NCI-H526 treated with DMSO at 0.1 percent for 48 hours (cell line): ENCODE measurements at regions not wholly inside any gene's neighbourhood (a gene's known extent, or its start where the extent isn't known, plus 50 kb on each side); places are given as distances from the start of the nearest gene placed in this dataset.

Experiments
- DNase-seq: peaks from one replicate; lab custom pipeline; 2025; lab: John Stamatoyannopoulos, UW

DNA sequence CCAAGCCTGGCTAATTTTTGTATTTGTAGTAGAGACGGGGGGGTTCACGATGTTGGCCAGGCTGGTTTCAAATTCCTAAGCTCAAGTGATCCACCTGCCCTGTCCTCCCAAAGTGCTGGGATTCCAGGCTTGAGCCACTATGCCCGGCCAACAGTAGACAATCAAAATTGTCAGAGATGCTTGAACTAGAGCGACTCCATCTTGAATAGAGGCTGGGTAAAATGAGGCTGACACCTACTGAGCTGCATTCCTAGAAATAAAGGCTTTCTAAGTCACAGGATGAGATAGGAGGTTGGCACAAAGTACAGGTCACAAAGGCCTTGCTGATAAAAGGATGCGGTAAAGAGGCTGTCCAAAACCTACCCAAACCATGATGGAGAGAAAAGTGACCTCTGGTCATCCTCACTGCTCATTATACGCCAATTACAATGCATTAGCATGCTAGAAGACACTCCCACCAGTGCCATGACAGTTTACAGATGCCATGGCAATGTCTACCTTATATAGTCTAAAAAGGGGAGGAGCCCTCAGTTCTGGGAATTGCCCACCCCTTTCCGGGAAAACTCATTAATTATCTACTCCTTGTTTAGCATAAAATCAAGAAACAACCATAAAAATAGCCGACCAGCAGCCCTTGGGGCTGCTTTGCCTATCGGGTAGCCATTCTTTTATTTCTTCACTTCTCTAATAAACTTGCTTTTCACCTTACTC, 134.5 kb downstream of the BAMBI start:
- no peak for DNase-seq

DNA sequence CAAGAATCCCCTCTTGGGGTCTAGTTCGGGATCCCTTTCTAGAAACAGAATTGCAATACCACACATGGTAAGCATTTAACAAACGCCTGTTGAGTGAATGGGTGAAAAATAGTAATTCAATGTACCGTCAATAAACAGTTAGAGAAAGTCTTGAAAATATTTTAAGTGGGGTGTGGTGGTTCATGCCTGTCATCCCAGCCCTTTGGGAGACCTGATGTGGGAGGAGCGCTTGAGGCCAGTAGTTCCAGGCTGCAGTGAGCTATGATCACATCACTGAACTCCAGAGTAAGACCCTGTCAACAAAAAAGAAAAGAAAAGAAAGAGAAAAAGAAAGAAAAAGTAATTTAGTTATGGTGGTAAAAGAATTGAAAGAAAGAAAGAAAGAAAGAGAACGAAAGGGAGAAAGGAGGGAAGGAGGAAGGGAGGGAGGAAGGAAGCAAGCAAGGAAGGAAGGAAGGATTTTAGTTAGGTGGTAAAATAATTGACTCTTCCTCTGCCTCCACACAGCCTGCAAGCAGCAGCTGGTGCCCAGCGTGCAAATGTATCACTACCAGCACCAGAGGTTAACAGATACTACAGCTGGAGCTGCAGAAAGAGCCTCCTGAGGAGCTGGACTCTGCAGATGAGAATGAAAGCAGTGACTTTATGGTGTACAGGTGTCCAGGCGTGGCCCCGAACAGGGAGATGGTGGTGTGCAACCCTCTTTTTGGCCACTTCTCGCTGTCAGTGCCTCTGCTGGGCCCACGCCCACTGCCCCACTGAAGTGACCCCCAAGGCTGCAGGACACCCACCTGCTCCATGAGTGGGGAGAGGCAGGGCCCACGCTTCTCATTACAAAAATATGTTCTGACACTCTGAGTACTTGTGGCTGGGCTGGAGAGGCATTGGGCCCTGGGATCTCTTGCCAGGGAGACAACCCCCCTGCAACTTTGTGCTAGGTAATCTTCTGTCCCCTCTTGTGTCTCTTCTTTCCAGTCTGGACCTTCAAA, 135.4 kb downstream of the BAMBI start:
- DNase-seq: no peak

DNA sequence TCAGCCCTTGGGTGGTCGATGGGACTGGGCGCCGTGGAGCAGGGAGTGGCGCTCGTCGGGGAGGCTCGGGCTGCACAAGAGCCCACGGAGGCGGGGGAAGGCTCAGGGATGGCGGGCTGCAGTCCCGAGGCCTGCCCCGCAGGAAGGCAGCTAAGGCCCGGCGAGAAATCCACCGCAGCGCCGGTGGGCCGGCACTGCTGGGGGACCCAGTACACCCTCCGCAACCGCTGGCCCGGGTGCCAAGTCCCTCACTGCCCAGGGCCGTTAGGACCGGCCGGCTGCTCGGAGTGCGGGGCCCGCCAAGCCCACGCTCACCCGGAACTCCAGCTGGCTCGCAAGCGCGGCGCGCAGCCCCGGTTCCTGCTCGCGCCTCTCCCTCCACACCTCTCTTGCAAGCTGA, 138.4 kb downstream of the BAMBI start:
- DNase-seq: no peak

DNA sequence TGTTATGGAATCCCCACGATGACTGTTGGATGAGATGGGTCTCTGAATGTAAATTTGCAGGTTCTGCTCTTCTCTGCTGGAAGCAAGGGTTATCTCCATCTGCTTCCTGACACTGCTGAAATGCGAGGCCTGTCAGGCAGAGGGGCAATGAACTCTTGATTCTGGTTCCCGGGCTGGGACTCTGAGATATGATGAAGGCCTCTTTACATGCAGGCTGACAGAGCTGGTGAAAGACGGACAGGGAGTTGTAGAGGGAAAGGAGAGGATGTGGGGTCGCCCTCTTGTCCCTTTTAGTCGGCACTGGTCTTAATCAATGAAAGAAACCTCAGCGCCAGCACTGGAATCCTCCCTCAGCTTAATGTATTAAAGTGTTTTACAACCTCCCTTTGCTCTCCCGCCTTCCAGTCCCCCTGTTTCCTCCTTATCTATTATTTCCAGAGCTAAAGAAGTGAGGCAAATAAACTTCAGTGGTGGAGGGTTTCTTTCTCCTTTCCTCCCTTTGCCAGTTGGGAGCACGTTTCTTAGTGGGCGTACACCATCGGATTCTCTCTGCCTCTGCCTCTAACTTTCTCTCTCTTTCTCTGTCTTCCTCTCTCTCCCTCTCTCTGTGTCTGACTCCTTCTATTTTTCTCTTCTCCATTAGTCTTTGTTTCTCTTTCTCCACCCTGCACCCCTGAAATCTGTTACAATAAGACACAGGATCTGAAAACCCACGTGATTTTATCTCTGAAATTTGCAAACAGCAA, 145.6 kb downstream of the BAMBI start:
- DNase-seq: no peak

DNA sequence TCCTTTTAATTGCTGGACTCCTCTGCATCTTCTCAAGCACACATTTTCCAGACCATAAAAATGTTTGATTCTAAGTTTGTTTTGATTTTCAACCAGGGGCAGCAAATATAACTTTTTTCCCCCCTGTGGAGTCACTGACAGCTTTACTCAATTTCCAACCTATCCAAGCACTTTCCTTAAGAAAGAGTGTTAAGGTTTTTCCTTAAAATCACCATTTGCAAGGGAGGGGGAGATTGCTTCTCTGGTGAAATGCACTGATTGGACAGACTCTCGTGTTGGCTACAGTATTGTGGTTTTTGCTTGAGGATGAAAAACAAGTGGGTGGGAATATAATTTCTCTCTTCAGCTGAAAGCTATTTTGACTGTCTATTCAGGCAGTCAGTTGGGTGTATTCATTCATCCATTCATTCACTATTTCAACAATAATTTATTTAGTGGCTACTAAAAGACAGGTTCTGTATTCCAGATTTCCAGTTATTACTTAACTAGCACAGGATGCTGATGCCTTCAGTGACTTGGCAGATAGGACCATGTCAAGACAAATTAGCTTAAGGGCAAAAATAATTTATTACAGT, 146.3 kb downstream of the BAMBI start:
- no peak for DNase-seq

DNA sequence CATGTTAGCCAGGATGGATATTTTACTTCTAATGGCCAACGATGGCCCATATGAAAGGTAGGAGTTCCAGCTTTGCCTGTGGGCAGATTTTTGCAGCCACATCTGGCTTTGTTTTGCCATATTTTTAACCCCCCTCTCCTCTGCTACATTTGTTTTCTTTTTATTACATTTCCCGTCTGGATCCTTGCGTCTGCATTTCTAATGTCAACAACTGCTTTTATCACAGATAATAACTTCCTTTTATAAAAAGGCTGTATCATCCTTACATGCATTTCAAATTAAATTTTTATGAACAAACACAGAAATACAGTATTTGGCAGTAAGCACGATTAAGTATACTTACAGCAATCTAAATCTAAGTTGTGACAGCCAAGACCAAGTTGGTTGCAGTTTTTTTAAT, 156.0 kb downstream of the BAMBI start:
- DNase-seq: no peak

DNA sequence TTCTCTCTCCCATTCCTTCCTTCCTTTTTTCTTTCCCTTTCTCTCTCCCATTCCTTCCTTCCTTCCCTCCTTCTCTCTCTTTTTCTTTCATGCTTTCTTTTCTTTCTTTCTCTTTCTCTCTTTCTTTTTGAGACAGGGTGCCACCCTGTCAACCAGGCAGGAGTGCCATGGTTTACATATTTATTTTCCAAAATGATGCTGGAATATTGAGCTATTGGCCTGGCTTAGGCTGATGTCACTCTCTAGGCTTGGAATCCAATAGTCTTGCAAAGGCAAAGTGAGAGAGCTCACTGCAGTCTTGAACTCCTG, 159.1 kb downstream of the BAMBI start:
- DNase-seq: no peak

DNA sequence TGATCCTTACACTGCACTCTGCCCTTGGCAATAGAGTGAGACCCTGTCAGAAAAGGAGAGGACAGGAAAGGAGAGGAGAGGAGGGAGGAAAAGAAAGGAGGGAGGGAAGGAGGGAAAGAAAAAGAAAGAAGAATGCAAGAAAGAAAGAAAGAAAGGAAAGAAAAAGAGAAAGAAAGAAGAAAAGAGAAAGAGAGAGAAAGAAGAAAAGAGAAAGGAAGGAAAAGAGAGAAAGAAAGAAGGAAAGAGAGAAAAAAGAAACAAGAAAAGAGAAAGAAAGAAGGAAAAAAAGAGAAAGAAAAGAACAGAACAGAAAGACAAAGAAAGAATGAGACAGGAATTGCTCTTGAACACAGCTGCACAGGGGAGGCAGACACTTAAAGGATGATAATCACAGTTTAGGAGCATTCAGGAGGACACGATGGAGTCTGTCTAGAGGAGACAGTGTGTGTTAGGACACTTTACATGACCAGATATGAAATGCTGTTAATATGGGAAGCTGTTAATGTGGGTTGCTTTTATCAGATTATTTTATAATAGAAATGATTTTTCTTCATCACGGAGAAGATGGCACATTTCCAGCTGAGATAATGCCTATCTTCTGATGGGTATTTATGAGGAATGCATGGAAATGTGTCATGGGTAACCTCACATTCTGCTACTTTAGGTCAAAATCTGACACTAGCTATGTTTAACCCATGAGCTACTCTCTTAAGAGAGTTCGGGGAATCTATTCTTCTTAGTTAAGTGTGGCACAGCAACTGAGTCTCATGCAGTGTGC, 160.5 kb downstream of the BAMBI start:
- DNase-seq: no peak

DNA sequence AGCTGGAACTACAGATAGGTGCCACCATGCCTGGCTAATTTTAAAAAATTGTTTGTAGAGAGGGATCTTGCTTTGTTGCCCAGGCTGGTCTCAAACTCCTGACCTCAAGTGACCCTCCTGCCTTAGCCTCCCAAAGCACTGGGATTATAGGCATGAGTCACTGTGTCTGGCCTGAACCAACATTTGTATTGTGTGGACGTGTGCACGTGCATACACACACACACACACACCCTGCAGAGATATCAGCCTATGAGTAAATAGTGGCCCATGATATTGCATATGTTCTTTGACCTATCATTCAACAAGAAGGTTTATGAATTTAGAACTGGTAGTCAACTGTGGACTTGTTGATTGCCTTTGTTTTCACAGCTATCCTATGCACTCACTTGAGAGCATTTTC, 161.6 kb downstream of the BAMBI start:
- DNase-seq: no peak

DNA sequence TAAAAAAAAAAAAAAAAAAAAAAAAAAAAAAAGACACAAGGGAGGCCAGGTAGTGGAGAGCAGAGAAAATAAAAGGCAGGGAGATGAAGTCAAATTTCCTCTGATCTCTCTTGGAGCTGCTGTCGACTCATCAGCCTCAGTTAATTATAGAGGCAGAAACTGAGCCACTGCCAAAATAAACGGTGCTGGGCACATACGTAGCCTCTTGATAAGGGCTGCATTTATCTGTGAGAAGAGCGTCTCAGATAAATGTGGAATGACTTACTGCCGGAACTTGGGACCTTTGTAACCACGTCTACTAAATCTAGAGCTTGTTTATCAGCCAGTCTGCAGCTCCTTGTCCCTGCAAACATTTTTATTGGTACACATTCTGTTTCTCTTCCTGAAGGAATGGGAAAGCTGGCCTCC, 162.3 kb downstream of the BAMBI start:
- no peak for DNase-seq

DNA sequence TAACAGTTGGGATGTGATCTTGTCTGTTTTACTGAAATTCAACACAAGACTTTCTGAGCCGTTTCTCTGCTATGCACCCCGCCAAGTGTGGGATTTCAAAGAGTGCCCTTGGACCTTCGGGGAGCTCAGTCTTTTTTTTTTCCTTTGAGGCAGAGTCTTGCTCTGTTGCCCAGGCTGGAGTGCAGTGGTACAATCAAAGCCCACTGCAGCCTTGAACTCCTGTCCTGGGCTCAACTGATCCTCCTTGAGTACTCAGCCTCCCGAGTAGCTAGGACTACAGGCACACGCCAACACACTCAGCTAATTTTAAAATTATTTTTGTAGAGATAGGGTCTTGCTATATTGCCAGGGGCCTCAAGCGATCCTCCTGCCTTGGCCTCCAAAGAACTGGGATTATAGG, 162.9 kb downstream of the BAMBI start:
- no peak for DNase-seq

DNA sequence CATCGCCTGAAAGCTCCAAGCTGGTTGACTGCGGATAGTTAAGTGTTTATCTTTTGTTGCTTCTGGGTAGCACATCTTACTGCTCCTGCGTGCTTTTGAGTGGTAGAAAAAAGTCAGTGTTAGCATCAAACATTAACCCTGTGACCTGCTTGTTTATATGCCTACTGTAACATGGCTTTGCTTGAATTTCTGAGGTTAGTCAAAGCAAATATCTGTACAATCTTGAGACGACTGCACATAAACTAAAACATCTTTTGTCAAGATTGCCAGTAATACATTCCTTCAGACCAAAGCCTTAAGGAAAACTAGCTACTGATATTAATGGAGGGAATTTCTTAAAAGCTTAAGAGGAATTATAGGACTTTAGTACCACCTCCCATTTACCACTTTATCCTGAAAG, 163.7 kb downstream of the BAMBI start:
- DNase-seq: no peak

DNA sequence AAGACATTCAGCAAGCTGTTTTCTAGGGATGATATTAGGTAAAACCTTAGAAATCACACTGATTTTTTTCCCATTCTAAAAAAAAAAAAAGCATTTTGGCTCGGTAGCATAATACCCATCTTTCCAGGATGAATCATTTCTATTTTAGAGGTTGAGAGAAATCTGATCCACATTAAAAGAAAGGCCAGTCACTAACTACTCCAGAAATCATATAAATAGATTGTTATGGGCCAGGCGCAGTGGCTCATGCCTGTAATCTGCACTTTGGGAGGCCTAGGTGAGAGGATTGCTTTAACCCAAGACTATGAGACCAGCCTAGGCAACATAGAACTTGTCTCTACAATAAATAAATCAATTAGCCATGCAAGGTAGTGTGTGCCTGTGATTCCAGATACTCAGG, 164.3 kb downstream of the BAMBI start:
- no peak for DNase-seq

DNA sequence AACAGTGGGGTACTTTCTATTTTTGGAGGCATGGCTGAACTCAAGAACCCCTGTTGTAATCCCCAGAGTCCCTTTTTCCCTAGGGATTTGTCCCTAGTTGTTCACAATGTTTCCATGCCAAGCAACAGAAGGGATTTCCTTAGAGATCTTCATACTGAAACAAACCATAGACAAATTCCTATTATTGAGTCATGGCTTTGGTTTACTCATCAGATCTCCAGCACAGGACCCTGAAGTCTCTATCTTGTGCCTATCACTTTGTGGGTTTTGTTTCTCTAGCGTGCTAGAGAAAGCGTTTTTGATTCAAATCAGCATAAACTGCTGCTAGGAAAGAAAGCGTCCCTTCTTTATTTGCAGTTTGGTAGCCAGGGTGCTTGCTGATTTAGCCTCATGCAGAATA, 165.0 kb downstream of the BAMBI start:
- DNase-seq: no peak

DNA sequence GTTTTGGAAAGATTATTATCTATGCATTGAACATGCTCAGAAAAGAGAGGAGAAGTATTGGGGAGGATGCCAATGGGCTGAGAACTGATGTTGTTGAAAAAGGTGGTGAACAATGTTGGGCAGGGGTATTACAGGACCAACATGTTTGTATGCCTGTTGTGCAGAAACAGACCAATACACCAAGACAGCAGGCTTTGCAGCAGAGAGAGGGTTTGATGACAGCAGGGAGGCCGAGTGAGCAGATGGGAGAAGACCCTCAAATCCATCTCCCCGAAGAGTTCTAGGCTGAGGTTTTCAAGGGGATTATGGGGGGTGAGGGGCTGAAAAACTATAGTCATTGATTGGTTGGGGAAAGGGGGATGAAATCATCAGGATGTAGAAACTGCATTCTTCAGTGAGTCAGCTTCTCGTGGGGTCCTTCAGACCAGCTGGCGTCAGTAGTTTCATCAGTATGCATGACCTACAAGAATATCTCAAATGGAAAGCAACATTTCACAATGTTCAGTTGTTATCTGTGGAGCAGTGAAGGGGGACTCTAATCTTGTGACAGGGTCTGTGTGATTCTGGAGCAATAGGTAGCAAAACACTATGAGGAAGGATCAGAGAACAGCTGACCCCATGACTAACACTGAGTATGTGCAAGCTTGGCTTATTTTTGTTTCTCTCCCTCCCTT, 167.8 kb downstream of the BAMBI start:
- no peak for DNase-seq

DNA sequence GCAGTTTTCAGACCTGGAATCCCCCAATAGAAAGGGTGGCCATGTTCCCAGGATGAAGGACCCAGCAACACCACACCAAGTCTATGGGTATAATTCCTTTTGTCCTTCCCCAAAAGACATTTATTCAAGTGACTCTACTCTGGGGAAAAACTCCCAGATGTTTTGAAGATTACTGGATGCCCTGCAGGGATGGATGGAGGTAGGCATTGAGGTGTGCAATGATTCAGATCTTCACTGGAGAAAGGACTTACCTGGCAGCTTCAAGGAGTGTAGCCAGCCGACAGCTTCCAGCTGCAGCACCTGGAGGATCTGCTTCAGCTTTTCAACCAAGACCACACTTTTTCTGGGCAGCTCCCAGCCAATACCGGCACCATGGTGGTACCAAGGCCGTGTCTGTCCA, 172.0 kb downstream of the BAMBI start:
- no peak for DNase-seq

DNA sequence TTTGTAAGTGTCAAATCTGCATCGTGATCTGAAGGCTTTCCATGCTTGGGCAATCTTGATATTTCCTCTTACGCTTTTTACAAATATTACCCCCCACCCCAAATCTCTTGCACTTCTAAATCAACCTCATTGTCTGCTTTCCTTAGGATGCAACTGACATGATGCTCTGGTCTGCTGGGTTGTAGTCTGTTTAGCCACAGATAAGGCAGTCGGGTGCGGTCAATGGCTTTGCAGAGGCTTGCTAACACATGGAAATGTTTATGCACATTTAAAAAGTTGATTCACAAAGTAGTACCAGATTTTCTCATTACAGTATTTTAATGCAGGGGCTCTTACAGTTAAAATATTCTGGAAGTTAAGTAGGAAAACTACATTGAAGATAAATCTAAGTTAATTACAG, 172.5 kb downstream of the BAMBI start:
- DNase-seq: no peak

DNA sequence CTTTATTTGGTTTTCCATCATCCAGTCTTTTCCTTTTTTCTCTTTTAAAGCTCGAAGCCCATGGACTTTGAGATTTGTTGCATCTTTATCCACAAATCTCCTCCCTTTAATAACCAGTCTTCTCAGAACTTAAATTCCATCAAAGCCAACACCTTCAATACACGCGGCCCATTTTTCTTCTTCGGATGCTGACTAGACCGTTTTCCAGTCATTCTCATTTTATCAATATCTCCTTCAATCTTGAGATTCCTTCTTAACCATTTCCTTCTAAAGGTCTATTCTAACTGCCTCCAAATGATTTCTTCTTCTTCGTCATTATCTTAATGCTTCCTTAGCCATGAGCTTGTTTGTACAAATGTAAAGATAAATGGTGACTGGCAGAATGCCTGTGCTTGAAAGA, 173.5 kb downstream of the BAMBI start:
- DNase-seq: no peak

DNA sequence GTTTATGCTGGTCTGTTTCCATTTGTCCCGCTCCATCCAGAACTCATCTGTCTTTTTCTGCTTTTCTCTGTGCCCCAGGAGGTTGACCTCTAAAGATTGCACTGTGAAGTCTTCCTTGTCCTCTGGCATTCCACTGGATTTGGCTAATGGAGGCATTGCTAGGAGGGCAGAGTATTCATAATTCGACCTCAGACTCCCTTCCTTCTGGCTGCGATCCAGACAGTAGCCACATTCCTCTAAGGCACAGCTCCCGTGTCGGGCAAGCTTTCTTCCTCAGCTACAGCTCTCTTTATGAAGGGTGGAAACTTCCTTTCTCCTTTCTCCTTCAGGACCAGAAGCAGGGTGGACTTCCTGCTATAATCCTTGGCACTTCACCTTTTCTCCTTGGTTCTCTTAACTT, 175.9 kb downstream of the BAMBI start:
- no peak for DNase-seq

DNA sequence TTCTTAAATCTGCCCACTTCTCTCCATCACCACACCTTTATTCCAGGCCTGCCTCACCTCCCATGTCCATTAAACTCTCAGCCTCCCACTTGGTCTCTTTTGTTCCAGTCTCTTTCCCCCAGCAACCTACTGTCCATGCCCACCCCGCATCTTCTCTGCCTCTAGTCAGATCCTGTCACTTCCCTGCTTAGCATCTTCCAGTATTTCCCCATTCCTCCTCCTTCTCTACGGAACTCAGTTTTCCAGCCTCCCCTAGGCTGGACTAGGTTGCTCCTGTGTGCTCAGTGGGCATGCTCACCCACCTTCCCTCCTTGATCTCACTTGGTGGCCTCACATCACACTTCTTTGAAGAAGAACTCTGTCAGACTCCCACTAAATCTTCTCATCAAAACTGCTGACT, 179.8 kb downstream of the BAMBI start:
- DNase-seq: no peak

DNA sequence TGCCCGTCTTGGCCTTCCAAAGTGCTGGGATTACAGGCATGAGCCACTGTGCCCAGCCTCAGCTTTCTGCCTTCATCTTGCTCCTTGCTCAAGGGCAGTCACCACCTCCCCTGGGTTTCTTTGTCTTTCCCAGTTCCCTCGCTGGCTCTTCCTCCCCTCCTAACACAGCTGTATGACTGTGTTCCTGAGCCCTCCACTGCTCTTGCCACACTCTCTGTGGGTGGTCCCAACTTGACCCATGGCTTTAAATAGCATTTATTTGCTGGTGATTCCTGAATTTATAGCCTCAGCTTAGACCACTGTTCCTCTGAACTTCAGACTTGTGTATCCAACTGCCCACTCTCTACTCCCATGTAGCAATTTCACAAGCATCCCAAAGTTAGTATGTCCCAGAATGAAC, 181.3 kb downstream of the BAMBI start:
- no peak for DNase-seq
